ENCODE measurements at regions not wholly inside any gene's neighbourhood (a gene's known extent, or its start where the extent isn't known, plus 50 kb on each side); places are given as distances from the start of the nearest gene placed in this dataset.

- Mint-ChIP-seq H3K4me3 (ENCODE audit: low read depth) (no peak overlapping the region), H3K27me3 (peaks cover 34% of the 10 kb centered on the region), H3K4me1 (ENCODE audit: low read depth) (no peaks in the 10 kb centered on the region), H3K27ac (no peak overlapping the region), H3K9me3 (ENCODE audit: low read depth) (no peaks in the 10 kb centered on the region), H3K36me3 (ENCODE audit: insufficient read depth) (no peaks in the 10 kb centered on the region)
- TF ChIP-seq CTCF (IDR thresholded peaks at IDR 0.05; ENCODE audit: unreplicated experiment): no peak
- DNase-seq (ENCODE audit: low spot score, unreplicated experiment): no peak
Observed at GRCh38 chr13:31029102-31029501, 96.6 kb downstream of the TEX26 start.

GRCh38 chr13:31027136-31027535 lies 94.7 kb downstream of the TEX26 start:
- peaks cover 37% of the 10 kb centered on the region for H3K27me3 Mint-ChIP-seq
- no peaks in the 10 kb centered on the region for H3K9me3 Mint-ChIP-seq (ENCODE audit: low read depth)
- DNase-seq (ENCODE audit: low spot score, unreplicated experiment): no peak
- H3K36me3 Mint-ChIP-seq (ENCODE audit: insufficient read depth): no peaks in the 10 kb centered on the region
- no peak for TF ChIP-seq CTCF (IDR thresholded peaks at IDR 0.05; ENCODE audit: unreplicated experiment)
- H3K4me1 Mint-ChIP-seq (ENCODE audit: low read depth): no peaks in the 10 kb centered on the region
- H3K4me3 Mint-ChIP-seq (ENCODE audit: low read depth): no peak overlapping the region
- no peak overlapping the region for H3K27ac Mint-ChIP-seq

Data from progenitor cell of endocrine pancreas (in vitro differentiated cells).